ENCODE measurements at regions not wholly inside any gene's neighbourhood (a gene's known extent, or its start where the extent isn't known, plus 50 kb on each side); places are given as distances from the start of the nearest gene placed in this dataset.

GRCh38 chr9:103397868-103398600 lies 402.9 kb downstream of the CYLC2 start:
- no peak for TF ChIP-seq GATA1 (IDR thresholded peaks at IDR 0.05; ENCODE audit: low read depth, low read length)
- no peak for TF ChIP-seq POLR2A (IDR thresholded peaks at IDR 0.05; ENCODE audit: low read length)
- DNase-seq: peak; percentile 23 to 52

GRCh38 chr9:103399535-103399934 lies 404.4 kb downstream of the CYLC2 start:
- DNase-seq: no peak
- TF ChIP-seq GATA1 (IDR thresholded peaks at IDR 0.05; ENCODE audit: low read depth, low read length): no peak
- TF ChIP-seq POLR2A (IDR thresholded peaks at IDR 0.05; ENCODE audit: low read length): no peak

- DNase-seq: no peak
- TF ChIP-seq POLR2A (IDR thresholded peaks at IDR 0.05; ENCODE audit: low read length) (no peak), GATA1 (IDR thresholded peaks at IDR 0.05; ENCODE audit: low read depth, low read length) (no peak)
Measured at GRCh38 chr9:103407260-103407659, 412.1 kb downstream of the CYLC2 start.

- DNase-seq: no peak
- TF ChIP-seq GATA1 (IDR thresholded peaks at IDR 0.05; ENCODE audit: low read depth, low read length) (no peak), POLR2A (IDR thresholded peaks at IDR 0.05; ENCODE audit: low read length) (no peak)
Measured at GRCh38 chr9:103410059-103410458, 414.9 kb downstream of the CYLC2 start.

- TF ChIP-seq POLR2A (IDR thresholded peaks at IDR 0.05; ENCODE audit: low read length) (no peak), GATA1 (IDR thresholded peaks at IDR 0.05; ENCODE audit: low read depth, low read length) (no peak)
Measured at GRCh38 chr9:103427696-103428095, 432.6 kb downstream of the CYLC2 start.

GRCh38 chr9:103430469-103430868 lies 435.3 kb downstream of the CYLC2 start:
- TF ChIP-seq GATA1 (IDR thresholded peaks at IDR 0.05; ENCODE audit: low read depth, low read length) (no peak), POLR2A (IDR thresholded peaks at IDR 0.05; ENCODE audit: low read length) (no peak)

More at GRCh38 chr9:103427696-103428095, 432.6 kb downstream of the CYLC2 start:
- no peak for DNase-seq

GRCh38 chr9:103431809-103432208 lies 436.7 kb downstream of the CYLC2 start:
- DNase-seq: no peak
- TF ChIP-seq GATA1 (IDR thresholded peaks at IDR 0.05; ENCODE audit: low read depth, low read length) (no peak), POLR2A (IDR thresholded peaks at IDR 0.05; ENCODE audit: low read length) (no peak)

More at GRCh38 chr9:103430469-103430868, 435.3 kb downstream of the CYLC2 start:
- no peak for DNase-seq

GRCh38 chr9:103444176-103444575 lies 449.0 kb downstream of the CYLC2 start:
- no peak for DNase-seq
- TF ChIP-seq POLR2A (IDR thresholded peaks at IDR 0.05; ENCODE audit: low read length) (no peak), GATA1 (IDR thresholded peaks at IDR 0.05; ENCODE audit: low read depth, low read length) (no peak)

GRCh38 chr9:103458826-103459225 lies 463.7 kb downstream of the CYLC2 start:
- no peak for DNase-seq
- TF ChIP-seq POLR2A (IDR thresholded peaks at IDR 0.05; ENCODE audit: low read length): no peak

- DNase-seq: no peak
- no peak for TF ChIP-seq GATA1 (IDR thresholded peaks at IDR 0.05; ENCODE audit: low read depth, low read length)
- TF ChIP-seq POLR2A (IDR thresholded peaks at IDR 0.05; ENCODE audit: low read length): no peak
Measured at GRCh38 chr9:103471241-103471640, 476.1 kb downstream of the CYLC2 start.

GRCh38 chr9:103474156-103474555 lies 479.0 kb downstream of the CYLC2 start:
- TF ChIP-seq GATA1 (IDR thresholded peaks at IDR 0.05; ENCODE audit: low read depth, low read length): no peak
- no peak for TF ChIP-seq POLR2A (IDR thresholded peaks at IDR 0.05; ENCODE audit: low read length)
- no peak for DNase-seq

- DNase-seq: no peak
- no peak for TF ChIP-seq GATA1 (IDR thresholded peaks at IDR 0.05; ENCODE audit: low read depth, low read length)
- no peak for TF ChIP-seq POLR2A (IDR thresholded peaks at IDR 0.05; ENCODE audit: low read length)
Measured at GRCh38 chr9:103483471-103484096, 488.5 kb downstream of the CYLC2 start.

GRCh38 chr9:103485138-103485537 lies 490.0 kb downstream of the CYLC2 start:
- no peak for DNase-seq
- TF ChIP-seq POLR2A (IDR thresholded peaks at IDR 0.05; ENCODE audit: low read length) (no peak), GATA1 (IDR thresholded peaks at IDR 0.05; ENCODE audit: low read depth, low read length) (no peak)

GRCh38 chr9:103514767-103515166 lies 519.6 kb downstream of the CYLC2 start:
- DNase-seq: no peak
- TF ChIP-seq GATA1 (IDR thresholded peaks at IDR 0.05; ENCODE audit: low read depth, low read length): no peak
- TF ChIP-seq POLR2A (IDR thresholded peaks at IDR 0.05; ENCODE audit: low read length): no peak

- TF ChIP-seq GATA1 (IDR thresholded peaks at IDR 0.05; ENCODE audit: low read depth, low read length): no peak
Measured at GRCh38 chr9:103522409-103522808, 527.3 kb downstream of the CYLC2 start.

More at GRCh38 chr9:103522409-103522808, 527.3 kb downstream of the CYLC2 start:
- no peak for DNase-seq

Data from erythroblast (primary cell).